Spinal cord (tissue), 9 donors: ENCODE measurements at regions not wholly inside any gene's neighbourhood (a gene's known extent, or its start where the extent isn't known, plus 50 kb on each side); places are given as distances from the start of the nearest gene placed in this dataset.
"Not testable (repeated sequence)": the region's sequence is repeated elsewhere in the genome, so short reads cannot be mapped to it uniquely, and the experiment has no call there.

Experiments used
- DNase-seq, 6 donors: peaks; one replicate each; pipeline versions ENCODE4 v3.0.0 to v3.0.0-alpha.2; 2013 to 2015; ENCODE audit warnings: low spot score in 6 of 6, low read depth in 4 of 6
- H3K27ac ChIP-seq: one replicate; pipeline ENCODE4 v1.5.1; 2013; ENCODE audit warnings: low read depth, low read length, control low read depth
- H3K27me3 ChIP-seq: one replicate; pipeline ENCODE4 v1.6.1; 2013; ENCODE audit warnings: low read length; ENCODE audit not compliant: control insufficient read depth, insufficient read depth
- H3K36me3 ChIP-seq: one replicate; pipeline ENCODE4 v1.6.1; 2013; ENCODE audit warnings: low read length; ENCODE audit not compliant: control insufficient read depth, insufficient read depth
- H3K4me1 ChIP-seq: one replicate; pipeline ENCODE4 v1.6.1; 2013; ENCODE audit warnings: low read length; ENCODE audit not compliant: control insufficient read depth, insufficient read depth
- H3K4me3 ChIP-seq: one replicate; pipeline ENCODE4 v1.5.1; 2013; ENCODE audit warnings: low read depth, low read length, control low read depth
- H3K9me3 ChIP-seq: one replicate; pipeline ENCODE4 v1.6.1; 2013; ENCODE audit warnings: low read length; ENCODE audit not compliant: control insufficient read depth, insufficient read depth
- WGBS: methylation state at CpG from one replicate; pipeline ENCODE4 v1.1.5; 2013; ENCODE audit warnings: missing lambda C conversion rate; ENCODE audit not compliant: insufficient coverage; 5-methylcytosine and 5-hydroxymethylcytosine counted together
- donor health status: healthy.

DNA sequence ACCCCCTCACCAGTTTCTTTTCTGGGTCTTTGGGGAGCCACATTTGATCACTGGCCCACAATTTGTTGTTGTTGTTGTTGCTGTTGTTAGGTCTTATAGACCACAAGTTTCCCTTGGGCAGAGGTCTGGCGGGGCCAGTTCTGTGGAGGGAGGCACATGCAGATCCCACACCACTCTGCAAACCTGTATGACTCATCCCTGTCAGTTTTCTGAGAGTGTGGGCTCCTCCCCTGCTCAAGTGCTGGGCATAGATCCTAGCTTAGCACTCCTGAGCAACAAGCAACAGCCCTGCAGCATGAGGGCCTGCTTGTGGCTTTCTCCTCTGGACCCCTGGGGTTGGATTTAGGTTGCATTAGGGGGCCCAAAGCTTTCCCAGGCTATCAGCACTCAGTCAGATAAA lies 411.1 kb upstream of the HTR1E start:
- no peak for DNase-seq
- no peaks in the 10 kb centered on the region for H3K9me3 ChIP-seq
- no peak overlapping the region for H3K4me3 ChIP-seq
- no peaks in the 10 kb centered on the region for H3K36me3 ChIP-seq
- no CpG with 5 or more reads among the region's 1 CpG for WGBS
- H3K27me3 ChIP-seq: no peaks in the 10 kb centered on the region
- no peak overlapping the region for H3K27ac ChIP-seq
- H3K4me1 ChIP-seq: no peaks in the 10 kb centered on the region

DNA sequence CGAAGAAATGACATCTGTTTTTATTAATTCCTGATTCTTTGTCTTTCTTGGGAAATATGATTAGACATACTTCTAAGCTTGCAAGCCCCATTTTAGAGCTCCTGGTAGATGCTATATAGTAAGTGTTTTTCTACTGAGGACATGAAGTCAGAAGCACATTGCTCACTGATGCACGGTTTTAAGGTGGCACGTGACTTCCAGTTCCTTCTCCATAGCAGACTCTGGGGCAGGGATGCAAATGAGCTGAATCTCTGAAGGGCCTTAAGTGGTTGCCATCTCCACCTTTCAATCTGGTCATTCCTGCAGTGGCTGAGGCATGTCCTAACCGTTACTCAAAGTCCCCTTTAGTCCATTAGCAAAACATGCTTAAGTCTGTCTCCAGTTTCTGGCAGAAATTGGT lies 421.2 kb upstream of the HTR1E start:
- H3K27me3 ChIP-seq: no peaks in the 10 kb centered on the region
- no peaks in the 10 kb centered on the region for H3K36me3 ChIP-seq
- no peaks in the 10 kb centered on the region for H3K9me3 ChIP-seq
- H3K27ac ChIP-seq: no peak overlapping the region
- no peaks in the 10 kb centered on the region for H3K4me1 ChIP-seq
- no peak overlapping the region for H3K4me3 ChIP-seq
- DNase-seq: no peak
- 80% methylated on average over 3 of the region's 4 CpGs for WGBS

DNA sequence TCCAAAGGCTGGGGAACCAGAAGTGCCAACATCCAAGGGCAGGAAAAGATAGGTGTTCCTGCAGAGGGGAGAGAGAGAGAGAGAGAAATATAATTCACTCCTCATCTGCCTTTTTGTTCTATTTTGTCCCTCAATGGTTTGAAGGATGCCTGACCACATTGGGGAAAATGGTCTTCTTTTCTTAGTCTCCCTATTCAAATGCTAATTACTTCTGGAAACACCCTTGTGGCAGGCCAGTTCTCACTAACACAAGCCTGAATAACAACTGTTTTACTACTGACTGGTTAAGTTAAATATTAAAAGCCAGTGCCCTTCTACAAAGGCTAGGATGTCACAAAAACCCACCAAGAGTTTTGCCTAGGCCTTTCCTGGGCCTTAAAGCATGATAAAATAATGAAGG lies 425.4 kb upstream of the HTR1E start:
- H3K36me3 ChIP-seq: no peaks in the 10 kb centered on the region
- no peaks in the 10 kb centered on the region for H3K4me1 ChIP-seq
- no peaks in the 10 kb centered on the region for H3K9me3 ChIP-seq
- H3K27ac ChIP-seq: no peak overlapping the region
- no peaks in the 10 kb centered on the region for H3K27me3 ChIP-seq
- H3K4me3 ChIP-seq: no peak overlapping the region
- peak in 2 of 6 donors; percentile 3 to 9 for DNase-seq

DNA sequence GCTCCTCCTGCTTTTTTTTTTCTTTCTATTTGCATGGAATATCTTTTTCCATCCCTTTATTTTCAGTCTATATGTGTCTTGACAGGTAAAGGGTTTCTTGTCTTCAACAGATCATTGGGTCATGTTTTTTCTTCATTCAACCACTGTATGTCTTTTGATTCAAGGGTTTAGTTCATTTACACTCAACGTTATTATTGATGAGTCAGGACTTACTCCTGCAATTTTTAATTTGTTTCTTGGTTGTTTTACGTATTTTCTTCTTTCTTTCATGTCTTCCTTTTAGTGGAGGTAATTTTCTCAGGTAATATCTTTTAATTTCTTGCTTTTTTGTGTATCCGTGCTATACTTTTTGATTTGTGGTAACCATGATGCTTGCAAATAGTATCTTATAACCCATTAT lies 429.1 kb upstream of the HTR1E start:
- H3K36me3 ChIP-seq: no peaks in the 10 kb centered on the region
- no CpG with 5 or more reads among the region's 3 CpGs for WGBS
- H3K27ac ChIP-seq: no peak overlapping the region
- no peak for DNase-seq
- no peaks in the 10 kb centered on the region for H3K4me1 ChIP-seq
- no peaks in the 10 kb centered on the region for H3K27me3 ChIP-seq
- no peak overlapping the region for H3K4me3 ChIP-seq
- no peaks in the 10 kb centered on the region for H3K9me3 ChIP-seq

DNA sequence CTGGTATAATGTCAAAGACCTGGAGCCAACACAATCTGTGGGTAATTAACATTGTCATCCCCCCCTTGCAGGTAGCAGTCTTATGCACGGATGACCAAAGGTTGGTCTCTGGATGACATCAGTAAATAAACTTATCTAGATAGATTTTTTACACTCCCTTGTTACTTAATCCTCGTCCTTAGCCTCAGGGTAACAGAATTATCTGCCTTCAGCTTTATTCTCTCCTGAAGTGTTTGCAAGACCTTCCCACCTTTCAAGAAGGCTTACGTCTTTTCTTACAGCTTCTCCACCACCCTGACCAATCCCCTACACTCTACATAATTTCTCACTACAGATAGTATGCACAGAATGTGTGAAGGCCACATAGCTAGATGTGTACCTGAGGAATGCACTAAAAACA lies 434.8 kb upstream of the HTR1E start:
- no peaks in the 10 kb centered on the region for H3K9me3 ChIP-seq
- DNase-seq: no peak
- H3K4me3 ChIP-seq: no peak overlapping the region
- no peaks in the 10 kb centered on the region for H3K36me3 ChIP-seq
- no peaks in the 10 kb centered on the region for H3K27me3 ChIP-seq
- no peaks in the 10 kb centered on the region for H3K4me1 ChIP-seq
- no peak overlapping the region for H3K27ac ChIP-seq
- 85% methylated on average over 3 of the region's 3 CpGs for WGBS

DNA sequence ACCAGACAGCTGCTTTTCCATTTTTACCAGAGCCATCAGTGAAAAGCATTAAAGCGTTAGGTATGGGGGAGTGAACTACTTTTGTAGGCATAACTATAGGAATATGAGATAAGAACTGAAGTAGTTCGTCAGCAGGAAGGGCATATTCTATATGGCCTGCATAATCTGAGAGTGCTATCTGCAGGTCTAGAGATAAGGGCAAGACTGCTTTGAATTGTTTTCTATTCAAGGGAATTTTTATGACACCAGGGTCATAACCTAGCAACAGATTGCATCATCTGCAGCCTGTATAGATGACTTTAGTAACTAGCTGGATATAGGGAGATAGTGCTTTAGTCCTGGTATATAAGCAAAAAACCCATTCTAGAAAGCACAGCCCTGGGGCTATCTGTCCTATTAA lies 437.3 kb upstream of the HTR1E start:
- H3K36me3 ChIP-seq: no peaks in the 10 kb centered on the region

DNA sequence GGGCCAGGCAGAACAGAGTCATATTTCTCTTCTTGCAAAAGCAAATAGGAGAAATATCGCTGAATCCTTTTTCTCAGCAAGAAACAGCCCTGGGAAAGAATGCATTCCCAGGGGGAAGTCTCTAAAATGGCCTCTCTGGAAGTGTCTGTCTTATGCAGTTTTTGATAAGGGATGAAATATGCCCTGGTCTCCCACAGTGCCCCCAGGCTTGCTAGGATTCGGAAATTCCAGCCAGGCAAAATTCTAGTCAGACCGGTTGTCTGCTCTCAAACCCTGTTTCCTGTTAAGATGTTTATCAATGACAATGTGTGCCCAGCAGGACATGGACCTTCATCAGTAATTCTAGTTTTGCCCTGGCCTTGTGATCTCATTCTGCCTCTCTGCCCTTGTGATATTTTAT lies 448.3 kb upstream of the HTR1E start:
- not testable (repeated sequence) for H3K9me3 ChIP-seq, H3K4me1 ChIP-seq, H3K36me3 ChIP-seq, H3K27me3 ChIP-seq, DNase-seq, H3K4me3 ChIP-seq, H3K27ac ChIP-seq
- WGBS: 60% methylated on average over 2 of the region's 3 CpGs

More for the DNA sequence above, 437.3 kb upstream of the HTR1E start:
- WGBS: 43% methylated on average over 1 of the region's 2 CpGs
- Histone ChIP-seq H3K27me3 (no peaks in the 10 kb centered on the region), H3K4me1 (no peaks in the 10 kb centered on the region), H3K4me3 (no peak overlapping the region), H3K9me3 (no peaks in the 10 kb centered on the region), H3K27ac (no peak overlapping the region)
- no peak for DNase-seq

DNA sequence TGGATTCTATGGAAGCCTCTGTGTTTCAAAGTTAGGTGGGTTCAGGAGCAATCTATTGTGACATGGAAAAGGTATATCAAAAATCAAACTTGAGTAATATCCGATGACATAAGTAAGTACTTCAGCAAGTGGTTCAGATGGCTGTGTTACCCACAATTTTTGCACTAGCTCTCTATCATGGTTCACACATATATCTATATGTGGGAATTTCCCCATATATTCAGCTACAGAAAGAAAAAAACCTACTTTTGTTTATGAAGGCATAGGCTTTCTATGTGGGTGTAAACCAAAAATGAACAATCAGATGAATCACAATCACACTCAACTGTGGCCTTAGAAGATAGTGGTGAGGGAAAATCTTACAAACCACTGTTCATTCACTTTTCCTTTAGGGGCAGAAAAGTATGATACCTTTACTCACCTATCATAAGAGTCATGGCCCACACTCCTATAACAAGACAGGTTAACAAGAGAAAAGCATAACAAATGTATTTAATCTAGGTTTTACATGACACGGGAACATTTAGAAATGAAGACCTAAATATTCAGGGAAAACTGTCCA lies 449.6 kb upstream of the HTR1E start:
- no peaks in the 10 kb centered on the region for H3K36me3 ChIP-seq
- H3K27ac ChIP-seq: no peak overlapping the region
- no peaks in the 10 kb centered on the region for H3K27me3 ChIP-seq
- 100% methylated on average over 1 of the region's 2 CpGs for WGBS
- H3K4me1 ChIP-seq: no peaks in the 10 kb centered on the region
- DNase-seq: no peak
- no peaks in the 10 kb centered on the region for H3K9me3 ChIP-seq
- no peak overlapping the region for H3K4me3 ChIP-seq

DNA sequence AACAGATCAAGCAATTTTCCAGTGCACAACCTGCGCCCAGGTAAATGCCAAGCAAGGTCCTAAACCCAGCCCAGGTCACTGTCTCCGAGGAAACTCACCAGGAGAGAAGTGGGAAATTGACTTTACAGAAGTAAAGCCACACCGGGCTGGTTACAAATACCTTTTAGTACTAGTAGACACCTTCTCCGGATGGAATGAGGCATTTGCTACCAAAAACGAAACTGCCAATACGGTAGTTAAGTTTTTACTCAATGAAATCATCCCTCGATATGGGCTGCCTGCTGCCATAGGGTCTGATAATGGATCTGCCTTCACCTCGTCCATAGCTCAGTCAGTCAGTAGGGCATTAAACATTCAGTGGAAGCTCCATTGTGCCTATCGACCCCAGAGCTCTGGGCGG lies 459.0 kb upstream of the HTR1E start:
- DNase-seq, H3K36me3 ChIP-seq, H3K4me3 ChIP-seq, H3K9me3 ChIP-seq, H3K27me3 ChIP-seq, H3K27ac ChIP-seq, H3K4me1 ChIP-seq: not testable (repeated sequence)
- 86% methylated on average over 7 of the region's 10 CpGs for WGBS

DNA sequence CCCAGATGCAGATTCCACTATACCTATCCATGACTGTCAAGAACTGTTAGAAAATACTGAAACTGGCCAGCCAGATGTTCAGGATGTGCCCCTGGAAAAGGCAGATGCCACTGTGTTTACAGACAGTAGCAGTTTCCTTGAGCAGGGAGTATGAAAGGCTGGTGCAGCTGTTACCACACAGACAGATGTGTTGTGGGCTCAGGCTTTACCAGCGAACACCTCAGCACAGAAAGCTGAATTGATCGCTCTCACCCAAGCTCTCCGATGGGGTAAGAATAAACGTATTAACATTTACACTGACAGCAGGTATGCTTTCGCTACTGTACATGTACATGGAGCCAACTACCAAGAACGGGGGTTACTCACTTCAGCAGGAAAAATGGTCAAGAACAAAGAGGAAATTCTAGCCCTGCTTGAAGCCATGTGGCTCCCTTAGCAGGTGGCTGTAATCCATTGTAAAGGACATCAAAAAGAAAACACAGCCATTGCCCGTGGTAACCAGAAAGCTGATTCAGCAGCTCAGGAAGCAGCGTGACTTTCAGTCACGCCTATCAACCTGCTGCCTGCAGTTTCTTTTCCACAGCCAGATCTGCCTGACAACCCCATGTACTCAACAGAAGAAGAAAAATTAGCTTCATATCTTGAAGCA lies 459.7 kb upstream of the HTR1E start:
- 30% methylated on average over 8 of the region's 9 CpGs for WGBS

More for the DNA sequence above, 459.7 kb upstream of the HTR1E start:
- Histone ChIP-seq H3K9me3 (no peaks in the 10 kb centered on the region), H3K36me3 (no peaks in the 10 kb centered on the region), H3K27ac (no peak overlapping the region), H3K4me3 (no peak overlapping the region), H3K27me3 (no peaks in the 10 kb centered on the region), H3K4me1 (no peaks in the 10 kb centered on the region)
- peak in 2 of 6 donors; percentile 20 to 73 for DNase-seq
